ENCODE measurements at regions not wholly inside any gene's neighbourhood (a gene's known extent, or its start where the extent isn't known, plus 50 kb on each side); places are given as distances from the start of the nearest gene placed in this dataset.

GRCh38 chr1:213779228-213779627 is 208.5 kb upstream of the PROX1 start:
- TF ChIP-seq POLR2AphosphoS5 (IDR thresholded peaks at IDR 0.05; ENCODE audit: low read depth, low read length) (no peak), TAF1 (IDR thresholded peaks at IDR 0.05; ENCODE audit: borderline replicate concordance, insufficient read depth, low read length) (no peak), SIN3A (IDR thresholded peaks at IDR 0.05; ENCODE audit: borderline replicate concordance, insufficient read depth, low read length) (no peak), REST (IDR thresholded peaks at IDR 0.05; ENCODE audit: insufficient read depth in 1 of 2, low read depth in 2 of 2, low read length in 2 of 2) (no peak), FOXP2 (optimal IDR thresholded peaks at IDR 0.05; ENCODE audit: borderline replicate concordance, extremely low read depth, extremely low read length, insufficient read depth) (no peak)
